Endothelial cell of umbilical vein (primary cell): ENCODE measurements at regions not wholly inside any gene's neighbourhood (a gene's known extent, or its start where the extent isn't known, plus 50 kb on each side); places are given as distances from the start of the nearest gene placed in this dataset.

ENCODE experiments used
- BruUV-seq: library from RNA; stranded (reverse); fragments of 400-500 nt; replicated peaks from 2 replicates; lab custom pipeline; 2021; lab: Mats Ljungman, UMichigan
- CTCF ChIA-PET: fragments of 300-600, 350-600 bp; sonication (Branson Sonifier 250); formaldehyde crosslinking; loops from one replicate; lab custom pipeline; 2021; ENCODE audit warnings: antibody characterized with exemption, inconsistent platforms; lab: Charles Lee
- POLR2A ChIA-PET: fragments of 300-600, 350-600 bp; sonication (Branson Sonifier 250); formaldehyde crosslinking; loops from one replicate; lab custom pipeline; 2021; ENCODE audit warnings: antibody characterized with exemption, inconsistent platforms; lab: Charles Lee
- DNase-seq: peaks from one replicate; pipeline ENCODE4 v3.0.0-alpha.2; 2011; ENCODE audit warnings: low read depth, low spot score
- FAIRE-seq: peaks from 2 replicates; lab custom pipeline; 2011; peaks lifted over from hg19 to GRCh38; lab: Jason Lieb, UNC
- H2AFZ ChIP-seq: 2 replicates; pipeline ENCODE4 v1.6.0; 2012; ENCODE audit warnings: low read depth, low read length, control low read depth, inconsistent platforms
- H3K27ac ChIP-seq: 2 replicates; pipeline ENCODE4 v1.5.1; 2011; ENCODE audit warnings: low read depth, mild to moderate bottlenecking, control low read depth, low read length, moderate library complexity; ENCODE audit not compliant: insufficient read depth
- H3K27me3 ChIP-seq, 2 experiments: 2 replicates each; pipeline versions ENCODE4 v1.6.0 to v1.6.1; 2011; ENCODE audit warnings: low read length in 2 of 2, mixed read lengths in 1 of 2; ENCODE audit not compliant: control insufficient read depth in 2 of 2, insufficient read depth in 2 of 2
- H3K36me3 ChIP-seq, 2 experiments: 2 replicates in 1 of 2; 3 replicates in 1 of 2; pipeline ENCODE4 v1.5.1; 2011; ENCODE audit warnings: low read length in 2 of 2, mild to moderate bottlenecking in 1 of 2, moderate library complexity in 1 of 2; ENCODE audit not compliant: control insufficient read depth in 2 of 2, insufficient read depth in 2 of 2; ENCODE audit errors: extremely low read depth in 1 of 2
- H3K4me1 ChIP-seq: 3 replicates; pipeline ENCODE4 v1.5.1; 2011; ENCODE audit warnings: mild to moderate bottlenecking, low read length; ENCODE audit not compliant: control insufficient read depth, insufficient read depth; ENCODE audit errors: extremely low read depth
- H3K4me2 ChIP-seq: 2 replicates; pipeline ENCODE4 v1.6.1; 2011; ENCODE audit warnings: low read length, control low read depth, mixed read lengths; ENCODE audit not compliant: insufficient read depth
- H3K4me3 ChIP-seq, 3 experiments: fragments of 200-600 bp in 1 of 3; sonication (generic), shearing (Covaris generic) in 1 of 3; replicated peaks in 1 of 3; 2 replicates each; pipeline ENCODE4 v1.5.1; 2011 to 2016; ENCODE audit warnings: control low read depth in 3 of 3, low read length in 3 of 3, mild to moderate bottlenecking in 2 of 3, inconsistent platforms in 1 of 3, low read depth in 1 of 3, moderate library complexity in 1 of 3; ENCODE audit not compliant: insufficient read depth in 1 of 3
- H3K79me2 ChIP-seq: 2 replicates; pipeline ENCODE4 v1.6.0; 2012; ENCODE audit warnings: low read length, inconsistent platforms; ENCODE audit not compliant: control insufficient read depth, insufficient read depth
- H3K9ac ChIP-seq: replicated peaks from 2 replicates; pipeline ENCODE3; 2011; ENCODE audit warnings: low read length, control low read depth; ENCODE audit not compliant: insufficient read depth; ENCODE audit errors: extremely low read depth
- H3K9me1 ChIP-seq: replicated peaks from 3 replicates; pipeline ENCODE4 v1.6.0; 2011; ENCODE audit warnings: mild to moderate bottlenecking, low read length; ENCODE audit not compliant: control insufficient read depth, insufficient read depth; ENCODE audit errors: extremely low read depth
- H3K9me3 ChIP-seq: replicated peaks from 2 replicates; pipeline ENCODE4 v1.5.1; 2012; ENCODE audit warnings: low read length, inconsistent platforms; ENCODE audit not compliant: control insufficient read depth, insufficient read depth
- H4K20me1 ChIP-seq: replicated peaks from 2 replicates; pipeline ENCODE3; 2011; ENCODE audit warnings: mild to moderate bottlenecking, low read length; ENCODE audit not compliant: control insufficient read depth, insufficient read depth; ENCODE audit errors: extremely low read depth
- EZH2 ChIP-seq: IDR thresholded peaks from 2 replicates; pipeline ENCODE4 v1.6.1; 2012; ENCODE audit warnings: borderline replicate concordance, low read depth, mild to moderate bottlenecking, moderate library complexity, low read length, inconsistent platforms; ENCODE audit not compliant: severe bottlenecking
- FOS ChIP-seq: IDR thresholded peaks from 2 replicates; pipeline ENCODE4 v1.6.1; 2011; ENCODE audit warnings: mild to moderate bottlenecking, low read length, moderate library complexity, borderline replicate concordance; ENCODE audit not compliant: insufficient read depth
- GATA2 ChIP-seq: IDR thresholded peaks from 2 replicates; pipeline ENCODE4 v1.7.0; 2011; ENCODE audit warnings: low read depth, mild to moderate bottlenecking, moderate library complexity, mixed read lengths, low read length; ENCODE audit not compliant: insufficient read length, insufficient read depth
- JUN ChIP-seq: IDR thresholded peaks from 2 replicates; pipeline ENCODE4 v1.6.1; 2011; ENCODE audit warnings: borderline replicate concordance, low read depth; ENCODE audit not compliant: insufficient read length, insufficient read depth
- MYC ChIP-seq: IDR thresholded peaks from one replicate; pipeline ENCODE4 v1.6.1; 2011; ENCODE audit warnings: mild to moderate bottlenecking, low read depth, low read length
- POLR2A ChIP-seq: IDR thresholded peaks from 2 replicates; pipeline ENCODE4 v1.6.1; 2012; ENCODE audit warnings: low read depth, mild to moderate bottlenecking, control low read depth, low read length
- POLR2AphosphoS5 ChIP-seq: IDR thresholded peaks from 2 replicates; pipeline ENCODE4 v1.6.1; 2012; ENCODE audit warnings: low read depth, mild to moderate bottlenecking, control low read depth, low read length, moderate library complexity; ENCODE audit not compliant: insufficient read depth
- dilution Hi-C: fragments of 300-500 bp; cut with MboI; formaldehyde crosslinking; loops from one replicate; pipeline ENCODE4 v1.15.0; 2019; ENCODE audit warnings: low sequenced_read_pairs; ENCODE audit not compliant: extremely low pct_ligation_motif_present
- intact Hi-C: fragments of 100-400 bp; cut with micrococcal nuclease; formaldehyde crosslinking; loops from one replicate; pipeline ENCODE4 v1.10.0; 2022
- TF ChIP-seq, protein P1 (sequence below): IDR thresholded peaks from 2 replicates; pipeline ENCODE4 v1.6.1; 2011; ENCODE audit not compliant: insufficient read depth, insufficient read length
- TF ChIP-seq, protein P2 (sequence below), 2 donors: IDR thresholded peaks; 1 replicate in 1 of 2; 2 replicates in 1 of 2; pipeline ENCODE4 v1.5.1; 2011; ENCODE audit warnings: low read length in 2 of 2, mild to moderate bottlenecking in 2 of 2, moderate library complexity in 2 of 2, control low read depth in 1 of 2, inconsistent platforms in 1 of 2, low read depth in 1 of 2; ENCODE audit not compliant: insufficient read depth in 1 of 2; ENCODE audit errors: extremely low read depth in 1 of 2

DNA sequence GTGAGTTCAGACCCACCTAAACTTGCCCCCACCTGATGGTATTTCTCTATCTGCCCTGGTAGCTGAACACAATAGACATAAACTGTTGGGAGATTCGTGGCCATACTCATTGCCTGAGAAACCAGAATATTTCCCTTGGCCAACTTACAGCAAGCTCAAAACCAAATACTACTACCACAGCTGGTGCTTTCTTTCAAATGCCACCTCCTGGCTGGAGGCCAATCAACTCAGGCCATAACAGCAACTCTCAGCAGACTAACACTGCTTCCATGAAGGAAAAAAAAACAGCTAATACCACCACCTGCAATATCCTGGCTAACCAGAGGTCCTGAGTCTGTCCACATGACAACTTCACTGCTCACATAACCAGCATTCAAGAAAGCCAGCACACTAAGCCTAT lies 373.1 kb downstream of the CMPK2 start:
- Histone ChIP-seq H3K9ac (no peak overlapping the region), H3K4me2 (no peak overlapping the region), H2AFZ (no peak overlapping the region), H4K20me1 (no peaks in the 10 kb centered on the region), H3K27me3 (no peaks in the 10 kb centered on the region), H3K9me3 (peaks cover 10% of the 10 kb centered on the region), H3K27ac (no peak overlapping the region), H3K4me3 (no peak overlapping the region), H3K9me1 (no peaks in the 10 kb centered on the region), H3K36me3 (no peaks in the 10 kb centered on the region), H3K4me1 (no peaks in the 10 kb centered on the region), H3K79me2 (no peaks in the 10 kb centered on the region)
- TF ChIP-seq GATA2 (no peak), JUN (no peak), POLR2AphosphoS5 (no peak), MYC (no peak), EZH2 (no peak), FOS (no peak), POLR2A (no peak)
- TF ChIP-seq, protein P1, sequence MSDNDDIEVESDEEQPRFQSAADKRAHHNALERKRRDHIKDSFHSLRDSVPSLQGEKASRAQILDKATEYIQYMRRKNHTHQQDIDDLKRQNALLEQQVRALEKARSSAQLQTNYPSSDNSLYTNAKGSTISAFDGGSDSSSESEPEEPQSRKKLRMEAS = no peak
- TF ChIP-seq, protein P2, sequence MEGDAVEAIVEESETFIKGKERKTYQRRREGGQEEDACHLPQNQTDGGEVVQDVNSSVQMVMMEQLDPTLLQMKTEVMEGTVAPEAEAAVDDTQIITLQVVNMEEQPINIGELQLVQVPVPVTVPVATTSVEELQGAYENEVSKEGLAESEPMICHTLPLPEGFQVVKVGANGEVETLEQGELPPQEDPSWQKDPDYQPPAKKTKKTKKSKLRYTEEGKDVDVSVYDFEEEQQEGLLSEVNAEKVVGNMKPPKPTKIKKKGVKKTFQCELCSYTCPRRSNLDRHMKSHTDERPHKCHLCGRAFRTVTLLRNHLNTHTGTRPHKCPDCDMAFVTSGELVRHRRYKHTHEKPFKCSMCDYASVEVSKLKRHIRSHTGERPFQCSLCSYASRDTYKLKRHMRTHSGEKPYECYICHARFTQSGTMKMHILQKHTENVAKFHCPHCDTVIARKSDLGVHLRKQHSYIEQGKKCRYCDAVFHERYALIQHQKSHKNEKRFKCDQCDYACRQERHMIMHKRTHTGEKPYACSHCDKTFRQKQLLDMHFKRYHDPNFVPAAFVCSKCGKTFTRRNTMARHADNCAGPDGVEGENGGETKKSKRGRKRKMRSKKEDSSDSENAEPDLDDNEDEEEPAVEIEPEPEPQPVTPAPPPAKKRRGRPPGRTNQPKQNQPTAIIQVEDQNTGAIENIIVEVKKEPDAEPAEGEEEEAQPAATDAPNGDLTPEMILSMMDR (IDR thresholded peaks at IDR 0.05; ENCODE audit: extremely low read depth in 1 of 2, insufficient read depth in 1 of 2, low read depth in 1 of 2, low read length in 2 of 2) = no peak
- DNase-seq (no peak), FAIRE-seq (no peak)
- CTCF ChIA-PET = no interaction called here
- intact Hi-C loops (no loop called here), dilution Hi-C loops (no loop called here)
- no TSS peak for BruUV-seq
- POLR2A ChIA-PET = no interaction called here
